ENCODE measurements at regions not wholly inside any gene's neighbourhood (a gene's known extent, or its start where the extent isn't known, plus 50 kb on each side); places are given as distances from the start of the nearest gene placed in this dataset.

DNA sequence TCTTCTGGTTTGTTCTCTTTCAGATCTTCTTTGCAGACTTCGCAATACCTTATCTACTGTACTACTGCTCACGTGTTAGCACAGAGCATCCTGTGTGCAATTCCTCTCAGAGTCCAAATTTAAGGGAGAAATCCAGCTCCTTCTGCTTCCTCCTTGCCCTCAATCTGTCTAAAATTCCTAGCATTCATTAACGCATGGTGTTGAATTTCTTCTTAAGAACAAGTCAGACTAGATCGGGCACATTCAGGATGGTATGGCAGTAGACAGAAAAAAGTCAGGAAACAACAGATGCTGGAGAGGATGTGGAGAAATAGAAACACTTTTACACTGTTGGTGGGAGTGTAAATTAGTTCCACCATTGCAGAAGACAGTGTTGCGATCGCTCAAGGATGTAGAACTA is 206.1 kb upstream of the CDH7 start:
- TF ChIP-seq, protein P1, sequence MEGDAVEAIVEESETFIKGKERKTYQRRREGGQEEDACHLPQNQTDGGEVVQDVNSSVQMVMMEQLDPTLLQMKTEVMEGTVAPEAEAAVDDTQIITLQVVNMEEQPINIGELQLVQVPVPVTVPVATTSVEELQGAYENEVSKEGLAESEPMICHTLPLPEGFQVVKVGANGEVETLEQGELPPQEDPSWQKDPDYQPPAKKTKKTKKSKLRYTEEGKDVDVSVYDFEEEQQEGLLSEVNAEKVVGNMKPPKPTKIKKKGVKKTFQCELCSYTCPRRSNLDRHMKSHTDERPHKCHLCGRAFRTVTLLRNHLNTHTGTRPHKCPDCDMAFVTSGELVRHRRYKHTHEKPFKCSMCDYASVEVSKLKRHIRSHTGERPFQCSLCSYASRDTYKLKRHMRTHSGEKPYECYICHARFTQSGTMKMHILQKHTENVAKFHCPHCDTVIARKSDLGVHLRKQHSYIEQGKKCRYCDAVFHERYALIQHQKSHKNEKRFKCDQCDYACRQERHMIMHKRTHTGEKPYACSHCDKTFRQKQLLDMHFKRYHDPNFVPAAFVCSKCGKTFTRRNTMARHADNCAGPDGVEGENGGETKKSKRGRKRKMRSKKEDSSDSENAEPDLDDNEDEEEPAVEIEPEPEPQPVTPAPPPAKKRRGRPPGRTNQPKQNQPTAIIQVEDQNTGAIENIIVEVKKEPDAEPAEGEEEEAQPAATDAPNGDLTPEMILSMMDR (IDR thresholded peaks at IDR 0.05), result no peak
- TF ChIP-seq POLR2A (IDR thresholded peaks at IDR 0.05) (no peak), POLR2AphosphoS5 (IDR thresholded peaks at IDR 0.05) (no peak)
